ENCODE measurements at regions not wholly inside any gene's neighbourhood (a gene's known extent, or its start where the extent isn't known, plus 50 kb on each side); places are given as distances from the start of the nearest gene placed in this dataset.
"Not testable (repeated sequence)": the region's sequence is repeated elsewhere in the genome, so short reads cannot be mapped to it uniquely, and the experiment has no call there.

- CTCF ChIA-PET; H3K27me3 ChIP-seq (ENCODE audit: control insufficient read depth in 2 of 2, insufficient read depth in 2 of 2, low read length in 2 of 2); intact Hi-C loops (cut with micrococcal nuclease); H3K9ac ChIP-seq (replicated peaks; ENCODE audit: extremely low read depth, insufficient read depth, low read length); DNase-seq (ENCODE audit: low read depth, low spot score); H4K20me1 ChIP-seq (replicated peaks; ENCODE audit: control insufficient read depth, extremely low read depth, insufficient read depth, low read length); POLR2A ChIA-PET; BruUV-seq (replicated peaks); dilution Hi-C loops (cut with MboI; ENCODE audit: extremely low pct_ligation_motif_present, low sequenced_read_pairs); H3K9me3 ChIP-seq (replicated peaks; ENCODE audit: control insufficient read depth, insufficient read depth, low read length); H3K4me2 ChIP-seq (ENCODE audit: insufficient read depth, low read length); H3K79me2 ChIP-seq (ENCODE audit: control insufficient read depth, insufficient read depth, low read length); H2AFZ ChIP-seq (ENCODE audit: low read depth, low read length); H3K27ac ChIP-seq (ENCODE audit: insufficient read depth, low read depth, low read length); H3K36me3 ChIP-seq (ENCODE audit: control insufficient read depth in 2 of 2, extremely low read depth in 1 of 2, insufficient read depth in 2 of 2, low read length in 2 of 2); H3K9me1 ChIP-seq (replicated peaks; ENCODE audit: control insufficient read depth, extremely low read depth, insufficient read depth, low read length); FAIRE-seq; H3K4me3 ChIP-seq (replicated peaks in 1 of 3; ENCODE audit: insufficient read depth in 1 of 3, low read depth in 1 of 3, low read length in 3 of 3); H3K4me1 ChIP-seq (ENCODE audit: control insufficient read depth, extremely low read depth, insufficient read depth, low read length): not testable (repeated sequence)
These were observed 52.6 kb upstream of the KIF26B start for GRCh38 chr1:245102149-245102548.

DNA sequence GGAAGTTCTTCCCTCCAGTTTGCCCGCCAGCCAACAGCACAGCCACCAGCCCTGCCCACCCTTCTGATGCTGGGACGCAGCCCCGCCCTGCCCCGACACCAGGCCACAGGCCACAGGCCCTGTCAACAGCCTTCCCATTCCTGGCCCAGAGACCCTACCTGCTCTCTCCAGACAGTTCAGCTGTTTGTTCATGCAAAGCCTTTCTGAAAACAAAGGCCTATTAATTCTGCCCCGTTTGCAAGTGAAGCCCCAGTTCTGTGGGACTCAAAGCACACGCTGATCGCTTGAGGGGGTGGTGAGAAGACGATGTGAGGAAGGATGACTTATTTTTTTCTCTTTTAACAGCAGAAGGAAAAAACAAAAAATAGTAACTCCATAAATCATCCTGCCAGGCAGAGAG, 55.4 kb upstream of the KIF26B start:
- Histone ChIP-seq H3K36me3 (ENCODE audit: control insufficient read depth in 2 of 2, extremely low read depth in 1 of 2, insufficient read depth in 2 of 2, low read length in 2 of 2) (no peaks in the 10 kb centered on the region), H3K79me2 (ENCODE audit: control insufficient read depth, insufficient read depth, low read length) (no peaks in the 10 kb centered on the region), H4K20me1 (replicated peaks; ENCODE audit: control insufficient read depth, extremely low read depth, insufficient read depth, low read length) (no peaks in the 10 kb centered on the region), H3K27me3 (ENCODE audit: control insufficient read depth in 2 of 2, insufficient read depth in 2 of 2, low read length in 2 of 2) (no peaks in the 10 kb centered on the region), H3K9me1 (replicated peaks; ENCODE audit: control insufficient read depth, extremely low read depth, insufficient read depth, low read length) (no peaks in the 10 kb centered on the region), H3K4me1 (ENCODE audit: control insufficient read depth, extremely low read depth, insufficient read depth, low read length) (no peaks in the 10 kb centered on the region), H3K4me2 (ENCODE audit: insufficient read depth, low read length) (no peak overlapping the region), H3K27ac (ENCODE audit: insufficient read depth, low read depth, low read length) (no peak overlapping the region), H3K9ac (replicated peaks; ENCODE audit: extremely low read depth, insufficient read depth, low read length) (no peak overlapping the region), H2AFZ (ENCODE audit: low read depth, low read length) (no peak overlapping the region), H3K4me3 (replicated peaks in 1 of 3; ENCODE audit: insufficient read depth in 1 of 3, low read depth in 1 of 3, low read length in 3 of 3) (no peak overlapping the region), H3K9me3 (replicated peaks; ENCODE audit: control insufficient read depth, insufficient read depth, low read length) (no peaks in the 10 kb centered on the region)
- POLR2A ChIA-PET: no interaction called here
- DNase-seq (ENCODE audit: low read depth, low spot score) (no peak), FAIRE-seq (no peak)
- no TSS peak for BruUV-seq (replicated peaks)
- CTCF ChIA-PET: interaction anchor here (1.1 to 1.3 kb wide), 2 partner anchors 8 to 11 kb away, joined by 3 read pairs; no protein-coding TSS in a partner anchor
- dilution Hi-C loops (cut with MboI; ENCODE audit: extremely low pct_ligation_motif_present, low sequenced_read_pairs) (no loop called here), intact Hi-C loops (cut with micrococcal nuclease) (no loop called here)
- TF ChIP-seq EZH2 (IDR thresholded peaks at IDR 0.05; ENCODE audit: borderline replicate concordance, low read depth, low read length, severe bottlenecking): no peak
- TF ChIP-seq GATA2 (IDR thresholded peaks at IDR 0.05; ENCODE audit: insufficient read depth, insufficient read length, low read depth, low read length): no peak
- no peak for TF ChIP-seq JUN (IDR thresholded peaks at IDR 0.05; ENCODE audit: borderline replicate concordance, insufficient read depth, insufficient read length, low read depth)
- TF ChIP-seq, protein P1, sequence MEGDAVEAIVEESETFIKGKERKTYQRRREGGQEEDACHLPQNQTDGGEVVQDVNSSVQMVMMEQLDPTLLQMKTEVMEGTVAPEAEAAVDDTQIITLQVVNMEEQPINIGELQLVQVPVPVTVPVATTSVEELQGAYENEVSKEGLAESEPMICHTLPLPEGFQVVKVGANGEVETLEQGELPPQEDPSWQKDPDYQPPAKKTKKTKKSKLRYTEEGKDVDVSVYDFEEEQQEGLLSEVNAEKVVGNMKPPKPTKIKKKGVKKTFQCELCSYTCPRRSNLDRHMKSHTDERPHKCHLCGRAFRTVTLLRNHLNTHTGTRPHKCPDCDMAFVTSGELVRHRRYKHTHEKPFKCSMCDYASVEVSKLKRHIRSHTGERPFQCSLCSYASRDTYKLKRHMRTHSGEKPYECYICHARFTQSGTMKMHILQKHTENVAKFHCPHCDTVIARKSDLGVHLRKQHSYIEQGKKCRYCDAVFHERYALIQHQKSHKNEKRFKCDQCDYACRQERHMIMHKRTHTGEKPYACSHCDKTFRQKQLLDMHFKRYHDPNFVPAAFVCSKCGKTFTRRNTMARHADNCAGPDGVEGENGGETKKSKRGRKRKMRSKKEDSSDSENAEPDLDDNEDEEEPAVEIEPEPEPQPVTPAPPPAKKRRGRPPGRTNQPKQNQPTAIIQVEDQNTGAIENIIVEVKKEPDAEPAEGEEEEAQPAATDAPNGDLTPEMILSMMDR (IDR thresholded peaks at IDR 0.05; ENCODE audit: extremely low read depth in 1 of 2, insufficient read depth in 1 of 2, low read depth in 1 of 2, low read length in 2 of 2): no peak
- no peak for TF ChIP-seq POLR2AphosphoS5 (IDR thresholded peaks at IDR 0.05; ENCODE audit: insufficient read depth, low read depth, low read length)
- TF ChIP-seq MYC (IDR thresholded peaks at IDR 0.05; ENCODE audit: low read depth, low read length): no peak
- no peak for TF ChIP-seq MAX (IDR thresholded peaks at IDR 0.05; ENCODE audit: insufficient read depth, insufficient read length)
- no peak for TF ChIP-seq FOS (IDR thresholded peaks at IDR 0.05; ENCODE audit: borderline replicate concordance, insufficient read depth, low read length)
- no peak for TF ChIP-seq POLR2A (IDR thresholded peaks at IDR 0.05; ENCODE audit: low read depth, low read length)
